ENCODE measurements at regions not wholly inside any gene's neighbourhood (a gene's known extent, or its start where the extent isn't known, plus 50 kb on each side); places are given as distances from the start of the nearest gene placed in this dataset.

DNA sequence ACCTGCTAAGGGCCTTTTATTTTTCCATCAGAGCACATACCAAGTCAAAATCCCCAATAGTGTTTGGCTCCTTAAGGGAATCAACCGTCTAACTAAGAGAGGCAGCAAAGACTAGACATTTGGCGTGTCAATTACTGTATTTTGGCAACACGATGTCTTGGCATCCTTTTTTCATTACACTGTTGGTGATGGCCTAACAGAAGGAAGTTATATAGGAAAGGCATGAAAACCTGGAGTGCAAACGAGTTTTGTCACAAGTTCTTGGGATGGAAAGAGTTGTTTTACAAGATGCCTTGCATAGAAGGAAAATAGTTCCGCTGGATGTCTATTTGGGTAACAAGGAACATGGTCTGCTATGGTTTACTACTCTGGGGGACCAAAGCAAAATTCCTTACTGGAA is 119.2 kb upstream of the TTC29 start:
- H3K23ac ChIP-seq (ENCODE audit: low read length): no peak overlapping the region
- H3K56ac ChIP-seq (ENCODE audit: low read length): no peak overlapping the region
- H3K4me1 ChIP-seq (ENCODE audit: control insufficient read depth, low read depth, low read length): no peaks in the 10 kb centered on the region
- no peak overlapping the region for H4K5ac ChIP-seq (ENCODE audit: low read length)
- H3K4me3 ChIP-seq (ENCODE audit: low read length): no peak overlapping the region
- H2BK5ac ChIP-seq (ENCODE audit: low read length): no peak overlapping the region
- H3K27me3 ChIP-seq (ENCODE audit: insufficient read depth, low read length, poor library complexity): no peaks in the 10 kb centered on the region
- H2BK120ac ChIP-seq (ENCODE audit: low read depth, low read length): no peak overlapping the region
- DNase-seq: no peak
- H3K27ac ChIP-seq (ENCODE audit: low read depth, low read length): no peak overlapping the region
- no peak overlapping the region for H4K8ac ChIP-seq (ENCODE audit: low read depth, low read length)
- no peaks in the 10 kb centered on the region for H3K36me3 ChIP-seq (ENCODE audit: control insufficient read depth, insufficient read depth, low read length)
- no peak overlapping the region for H3K18ac ChIP-seq (ENCODE audit: low read length)
- no peak overlapping the region for H3K4me2 ChIP-seq (ENCODE audit: low read length)
- H3K4ac ChIP-seq (ENCODE audit: low read depth, low read length): no peak overlapping the region
- H3K79me1 ChIP-seq (ENCODE audit: low read length): no peaks in the 10 kb centered on the region
- H2AK5ac ChIP-seq (ENCODE audit: low read length): no peak overlapping the region
- no peak overlapping the region for H3K9ac ChIP-seq (ENCODE audit: low read length)
- no peak overlapping the region for H2BK15ac ChIP-seq (replicated peaks; ENCODE audit: low read depth)
- no CpG with 5 or more reads among the region's 5 CpGs for WGBS (ENCODE audit: extremely low coverage, insufficient coverage, low lambda C conversion rate)
- H3K79me2 ChIP-seq (ENCODE audit: control insufficient read depth, insufficient read depth, low read length): no peaks in the 10 kb centered on the region

DNA sequence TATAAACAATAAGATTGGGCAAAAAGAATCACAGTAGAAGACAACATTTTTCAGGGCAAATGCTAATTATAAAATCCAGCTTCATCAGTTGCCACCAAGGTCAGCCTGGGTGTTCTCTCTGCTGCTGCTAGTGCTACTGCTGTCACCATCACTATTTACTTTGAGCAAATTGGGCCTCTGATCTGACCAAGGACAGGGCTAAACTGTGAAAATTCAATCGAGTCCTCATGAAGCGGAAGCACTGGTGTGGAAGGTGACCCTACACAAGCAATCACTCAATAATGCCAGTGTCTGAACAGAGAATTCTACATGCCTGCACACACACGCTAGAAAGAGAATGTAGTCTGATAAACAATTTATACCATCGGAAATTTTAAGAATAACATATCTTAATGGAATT is 122.9 kb upstream of the TTC29 start:
- Histone ChIP-seq H3K27me3 (ENCODE audit: insufficient read depth, low read length, poor library complexity) (no peaks in the 10 kb centered on the region), H3K9ac (ENCODE audit: low read length) (no peak overlapping the region), H3K79me2 (ENCODE audit: control insufficient read depth, insufficient read depth, low read length) (no peaks in the 10 kb centered on the region), H3K4me1 (ENCODE audit: control insufficient read depth, low read depth, low read length) (no peaks in the 10 kb centered on the region), H3K18ac (ENCODE audit: low read length) (no peak overlapping the region), H3K4me3 (ENCODE audit: low read length) (no peak overlapping the region), H3K79me1 (ENCODE audit: low read length) (no peaks in the 10 kb centered on the region), H3K36me3 (ENCODE audit: control insufficient read depth, insufficient read depth, low read length) (no peaks in the 10 kb centered on the region), H4K8ac (ENCODE audit: low read depth, low read length) (no peak overlapping the region), H3K4ac (ENCODE audit: low read depth, low read length) (no peak overlapping the region), H2AK5ac (ENCODE audit: low read length) (no peak overlapping the region), H3K27ac (ENCODE audit: low read depth, low read length) (no peak overlapping the region), H3K56ac (ENCODE audit: low read length) (no peak overlapping the region), H2BK120ac (ENCODE audit: low read depth, low read length) (no peak overlapping the region), H4K5ac (ENCODE audit: low read length) (no peak overlapping the region), H3K23ac (ENCODE audit: low read length) (no peak overlapping the region), H3K4me2 (ENCODE audit: low read length) (no peak overlapping the region), H2BK15ac (replicated peaks; ENCODE audit: low read depth) (no peak overlapping the region), H2BK5ac (ENCODE audit: low read length) (no peak overlapping the region)
- DNase-seq: no peak
- no CpG with 5 or more reads among the region's 4 CpGs for WGBS (ENCODE audit: extremely low coverage, insufficient coverage, low lambda C conversion rate)

DNA sequence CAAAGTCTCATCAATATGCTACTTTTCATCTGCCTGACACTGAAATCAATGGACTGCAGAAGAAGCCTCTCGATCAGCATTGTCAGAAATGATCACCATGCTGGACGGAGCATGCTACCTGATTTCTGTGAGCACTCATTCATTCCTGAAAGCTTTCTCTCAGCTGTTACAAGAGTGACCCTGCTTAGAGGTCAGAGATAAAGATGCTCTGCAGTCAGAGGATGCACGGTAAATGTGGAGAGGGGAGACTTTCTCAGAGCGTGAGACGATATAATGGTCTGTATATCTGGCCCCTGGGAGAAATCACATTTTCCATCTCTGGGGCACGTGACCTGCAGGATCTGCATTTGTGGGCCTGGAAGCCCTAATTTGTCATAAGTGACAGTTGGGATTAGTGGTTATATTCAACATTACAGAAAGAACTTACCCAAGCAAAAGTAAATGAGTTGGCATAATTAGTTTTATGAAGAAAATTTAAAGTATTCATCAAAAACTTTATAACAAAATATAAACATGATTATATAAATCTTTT is 125.6 kb upstream of the TTC29 start:
- Histone ChIP-seq H3K4ac (ENCODE audit: low read depth, low read length) (no peak overlapping the region), H3K27me3 (ENCODE audit: insufficient read depth, low read length, poor library complexity) (no peaks in the 10 kb centered on the region), H3K36me3 (ENCODE audit: control insufficient read depth, insufficient read depth, low read length) (no peaks in the 10 kb centered on the region), H3K79me2 (ENCODE audit: control insufficient read depth, insufficient read depth, low read length) (no peaks in the 10 kb centered on the region), H3K9ac (ENCODE audit: low read length) (no peak overlapping the region), H3K79me1 (ENCODE audit: low read length) (no peaks in the 10 kb centered on the region), H3K4me3 (ENCODE audit: low read length) (no peak overlapping the region), H4K5ac (ENCODE audit: low read length) (no peak overlapping the region), H4K8ac (ENCODE audit: low read depth, low read length) (no peak overlapping the region), H2BK5ac (ENCODE audit: low read length) (no peak overlapping the region), H3K23ac (ENCODE audit: low read length) (no peak overlapping the region), H2BK120ac (ENCODE audit: low read depth, low read length) (no peak overlapping the region), H3K18ac (ENCODE audit: low read length) (no peak overlapping the region), H2AK5ac (ENCODE audit: low read length) (no peak overlapping the region), H2BK15ac (replicated peaks; ENCODE audit: low read depth) (no peak overlapping the region), H3K56ac (ENCODE audit: low read length) (no peak overlapping the region), H3K4me2 (ENCODE audit: low read length) (no peak overlapping the region), H3K27ac (ENCODE audit: low read depth, low read length) (no peak overlapping the region), H3K4me1 (ENCODE audit: control insufficient read depth, low read depth, low read length) (no peaks in the 10 kb centered on the region)
- no CpG with 5 or more reads among the region's 6 CpGs for WGBS (ENCODE audit: extremely low coverage, insufficient coverage, low lambda C conversion rate)
- DNase-seq: no peak

DNA sequence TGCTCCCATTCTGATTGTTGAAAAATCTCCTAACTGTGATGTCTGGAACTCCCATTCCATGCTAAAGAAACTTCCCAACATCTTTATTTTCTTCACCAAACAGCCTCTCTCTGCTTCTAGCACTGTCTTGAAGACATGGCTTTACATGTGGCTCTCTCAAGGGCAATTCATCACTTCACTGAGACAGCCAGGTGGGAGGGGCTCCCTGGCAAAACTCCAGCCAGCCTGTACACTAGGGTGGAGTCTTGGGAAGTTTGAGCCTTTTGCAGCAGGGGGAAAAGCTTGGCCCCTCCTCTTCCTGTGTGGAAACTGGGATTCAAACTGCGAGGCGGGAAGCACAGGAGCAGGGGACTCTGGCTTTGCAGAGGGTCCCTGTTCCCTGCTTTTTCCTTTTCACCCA is 130.5 kb upstream of the TTC29 start:
- no peak for DNase-seq
- Histone ChIP-seq H2BK120ac (ENCODE audit: low read depth, low read length) (no peak overlapping the region), H3K27me3 (ENCODE audit: insufficient read depth, low read length, poor library complexity) (no peaks in the 10 kb centered on the region), H3K27ac (ENCODE audit: low read depth, low read length) (no peak overlapping the region), H2BK5ac (ENCODE audit: low read length) (no peak overlapping the region), H3K4me2 (ENCODE audit: low read length) (no peak overlapping the region), H3K79me2 (ENCODE audit: control insufficient read depth, insufficient read depth, low read length) (no peaks in the 10 kb centered on the region), H3K18ac (ENCODE audit: low read length) (no peak overlapping the region), H3K36me3 (ENCODE audit: control insufficient read depth, insufficient read depth, low read length) (no peaks in the 10 kb centered on the region), H3K4ac (ENCODE audit: low read depth, low read length) (no peak overlapping the region), H4K5ac (ENCODE audit: low read length) (no peak overlapping the region), H2BK15ac (replicated peaks; ENCODE audit: low read depth) (no peak overlapping the region), H3K23ac (ENCODE audit: low read length) (no peak overlapping the region), H3K4me1 (ENCODE audit: control insufficient read depth, low read depth, low read length) (no peaks in the 10 kb centered on the region), H3K56ac (ENCODE audit: low read length) (no peak overlapping the region), H3K4me3 (ENCODE audit: low read length) (no peak overlapping the region), H3K9ac (ENCODE audit: low read length) (no peak overlapping the region), H2AK5ac (ENCODE audit: low read length) (no peak overlapping the region), H4K8ac (ENCODE audit: low read depth, low read length) (no peak overlapping the region), H3K79me1 (ENCODE audit: low read length) (no peaks in the 10 kb centered on the region)
- no CpG with 5 or more reads among the region's 2 CpGs for WGBS (ENCODE audit: extremely low coverage, insufficient coverage, low lambda C conversion rate)

DNA sequence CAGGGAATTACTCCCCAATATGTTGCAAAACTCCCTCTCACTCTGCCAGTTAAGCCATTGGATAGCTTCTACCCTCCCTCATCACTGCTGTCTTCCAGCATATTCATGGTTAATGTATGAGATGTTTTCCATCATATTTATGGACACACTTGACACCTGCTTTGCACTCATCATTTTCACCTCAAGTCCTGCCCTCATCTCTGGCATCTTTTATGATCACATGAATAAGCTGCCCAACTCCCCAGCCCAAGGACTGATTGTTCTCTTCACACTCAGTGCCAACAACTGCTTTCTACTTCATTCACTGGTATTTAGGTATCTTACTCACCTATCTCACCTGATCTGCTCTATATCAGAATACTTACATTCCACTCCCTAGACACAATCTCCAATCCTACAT is 131.1 kb upstream of the TTC29 start:
- no peak overlapping the region for H4K8ac ChIP-seq (ENCODE audit: low read depth, low read length)
- H3K36me3 ChIP-seq (ENCODE audit: control insufficient read depth, insufficient read depth, low read length): no peaks in the 10 kb centered on the region
- H3K4me3 ChIP-seq (ENCODE audit: low read length): no peak overlapping the region
- no peak overlapping the region for H3K4ac ChIP-seq (ENCODE audit: low read depth, low read length)
- H3K18ac ChIP-seq (ENCODE audit: low read length): no peak overlapping the region
- H2BK120ac ChIP-seq (ENCODE audit: low read depth, low read length): no peak overlapping the region
- no peak for DNase-seq
- H3K9ac ChIP-seq (ENCODE audit: low read length): no peak overlapping the region
- no peak overlapping the region for H2BK5ac ChIP-seq (ENCODE audit: low read length)
- H2BK15ac ChIP-seq (replicated peaks; ENCODE audit: low read depth): no peak overlapping the region
- no peaks in the 10 kb centered on the region for H3K4me1 ChIP-seq (ENCODE audit: control insufficient read depth, low read depth, low read length)
- no peak overlapping the region for H3K23ac ChIP-seq (ENCODE audit: low read length)
- H3K56ac ChIP-seq (ENCODE audit: low read length): no peak overlapping the region
- no peaks in the 10 kb centered on the region for H3K79me2 ChIP-seq (ENCODE audit: control insufficient read depth, insufficient read depth, low read length)
- no peaks in the 10 kb centered on the region for H3K79me1 ChIP-seq (ENCODE audit: low read length)
- no peaks in the 10 kb centered on the region for H3K27me3 ChIP-seq (ENCODE audit: insufficient read depth, low read length, poor library complexity)
- no peak overlapping the region for H3K4me2 ChIP-seq (ENCODE audit: low read length)
- no peak overlapping the region for H3K27ac ChIP-seq (ENCODE audit: low read depth, low read length)
- no peak overlapping the region for H4K5ac ChIP-seq (ENCODE audit: low read length)
- H2AK5ac ChIP-seq (ENCODE audit: low read length): no peak overlapping the region

DNA sequence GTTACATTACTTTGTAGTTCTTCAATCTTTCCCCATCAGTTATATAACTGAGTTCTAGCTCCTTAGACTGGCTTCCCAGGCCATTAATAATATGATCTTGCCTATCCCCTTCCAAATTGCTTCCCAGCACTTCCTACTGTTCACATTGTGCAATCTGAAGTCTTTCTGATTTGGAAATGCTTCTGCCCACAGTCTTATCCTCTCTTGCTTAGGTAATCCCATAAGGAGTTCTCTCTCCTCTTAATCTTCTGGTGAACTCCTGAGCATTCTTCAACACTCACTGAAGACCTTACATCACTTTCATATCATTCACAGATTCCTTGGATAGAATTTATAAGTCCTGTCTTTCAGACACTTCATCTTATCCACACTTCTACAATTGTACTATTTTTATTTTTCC is 132.7 kb upstream of the TTC29 start:
- Histone ChIP-seq H2AK5ac (ENCODE audit: low read length) (no peak overlapping the region), H3K9ac (ENCODE audit: low read length) (no peak overlapping the region), H3K18ac (ENCODE audit: low read length) (no peak overlapping the region), H3K23ac (ENCODE audit: low read length) (no peak overlapping the region), H3K79me2 (ENCODE audit: control insufficient read depth, insufficient read depth, low read length) (no peaks in the 10 kb centered on the region), H3K56ac (ENCODE audit: low read length) (no peak overlapping the region), H3K27me3 (ENCODE audit: insufficient read depth, low read length, poor library complexity) (no peaks in the 10 kb centered on the region), H2BK120ac (ENCODE audit: low read depth, low read length) (no peak overlapping the region), H4K5ac (ENCODE audit: low read length) (no peak overlapping the region), H2BK5ac (ENCODE audit: low read length) (no peak overlapping the region), H3K4me3 (ENCODE audit: low read length) (no peak overlapping the region), H3K4ac (ENCODE audit: low read depth, low read length) (no peak overlapping the region), H3K36me3 (ENCODE audit: control insufficient read depth, insufficient read depth, low read length) (no peaks in the 10 kb centered on the region), H4K8ac (ENCODE audit: low read depth, low read length) (no peak overlapping the region), H2BK15ac (replicated peaks; ENCODE audit: low read depth) (no peak overlapping the region), H3K79me1 (ENCODE audit: low read length) (no peaks in the 10 kb centered on the region), H3K4me2 (ENCODE audit: low read length) (no peak overlapping the region), H3K4me1 (ENCODE audit: control insufficient read depth, low read depth, low read length) (no peaks in the 10 kb centered on the region), H3K27ac (ENCODE audit: low read depth, low read length) (no peak overlapping the region)
- no peak for DNase-seq
